Iris pigment epithelial cell (primary cell): ENCODE measurements at regions not wholly inside any gene's neighbourhood (a gene's known extent, or its start where the extent isn't known, plus 50 kb on each side); places are given as distances from the start of the nearest gene placed in this dataset.

ENCODE experiments used
- DNase-seq: peaks from one replicate; pipeline ENCODE4 v3.0.0-alpha.2; 2011; ENCODE audit warnings: low read depth

DNA sequence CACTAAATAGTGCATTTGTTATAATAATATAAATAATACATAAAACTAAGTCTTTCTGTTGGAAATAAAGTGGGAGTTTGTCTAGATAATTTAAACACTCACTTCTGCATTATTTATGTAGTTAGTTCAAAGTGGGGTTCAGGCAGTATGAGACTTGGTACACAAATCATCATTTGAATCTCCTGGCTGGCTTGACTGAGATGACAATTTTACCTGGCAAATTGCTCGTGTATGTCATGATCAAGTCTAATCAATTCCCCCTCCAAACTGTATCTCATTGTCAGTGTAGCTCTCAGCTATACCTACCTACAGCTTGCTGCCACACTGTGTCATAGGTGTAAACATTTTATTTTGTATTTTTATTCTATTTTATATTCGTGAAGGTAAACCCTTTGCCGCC lies 563.4 kb upstream of the TENM3 start:
- no peak for DNase-seq

DNA sequence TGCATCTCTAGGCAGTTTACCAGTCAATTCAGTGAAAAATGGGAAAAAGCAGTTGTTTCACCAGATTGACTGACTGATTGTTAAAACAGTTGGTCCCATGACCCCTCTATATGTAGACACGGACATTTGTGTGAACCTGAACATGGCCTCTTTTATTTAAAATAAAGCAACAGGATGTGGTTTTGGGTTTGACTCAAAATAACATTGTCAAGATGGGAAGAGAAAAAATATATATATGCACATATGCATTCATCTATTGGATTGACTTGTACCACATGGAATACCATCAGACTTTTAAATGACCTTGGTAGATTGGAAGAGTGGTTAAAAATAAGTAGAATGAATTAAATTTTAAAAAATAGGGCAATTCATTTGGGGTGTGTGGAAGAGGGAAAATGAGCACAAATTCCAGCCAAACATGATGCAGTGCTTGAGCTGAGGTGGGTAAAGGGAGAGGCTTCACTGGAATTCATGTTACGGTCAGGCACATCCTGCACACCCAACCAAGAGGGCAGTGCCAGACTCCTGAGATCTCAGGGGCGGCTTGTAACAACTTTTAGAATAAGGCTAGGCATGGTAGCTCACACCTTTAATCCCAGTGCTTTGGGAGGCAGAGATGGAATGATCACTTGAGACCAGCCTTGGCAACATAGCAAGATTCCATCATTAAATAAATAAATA lies 560.7 kb upstream of the TENM3 start:
- DNase-seq, result no peak

DNA sequence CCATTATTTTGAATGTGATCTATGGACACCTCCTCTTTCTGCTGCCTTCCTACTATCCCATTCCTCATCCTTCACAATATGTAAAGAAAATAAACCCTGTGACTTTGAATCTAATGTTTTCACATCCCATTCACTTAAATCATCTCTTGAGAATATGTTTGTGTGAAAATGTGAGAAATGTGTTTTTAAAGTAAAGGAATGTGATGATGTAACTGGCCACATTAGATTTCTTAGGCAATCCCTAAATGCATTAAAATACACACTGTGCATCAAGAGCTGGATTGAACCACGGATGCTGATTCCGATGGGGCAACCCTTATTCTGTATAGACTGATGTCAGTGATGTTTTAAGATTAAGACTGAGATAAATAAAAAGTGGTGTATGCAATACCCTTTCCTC lies 558.9 kb upstream of the TENM3 start:
- DNase-seq, result peak; percentile 94

DNA sequence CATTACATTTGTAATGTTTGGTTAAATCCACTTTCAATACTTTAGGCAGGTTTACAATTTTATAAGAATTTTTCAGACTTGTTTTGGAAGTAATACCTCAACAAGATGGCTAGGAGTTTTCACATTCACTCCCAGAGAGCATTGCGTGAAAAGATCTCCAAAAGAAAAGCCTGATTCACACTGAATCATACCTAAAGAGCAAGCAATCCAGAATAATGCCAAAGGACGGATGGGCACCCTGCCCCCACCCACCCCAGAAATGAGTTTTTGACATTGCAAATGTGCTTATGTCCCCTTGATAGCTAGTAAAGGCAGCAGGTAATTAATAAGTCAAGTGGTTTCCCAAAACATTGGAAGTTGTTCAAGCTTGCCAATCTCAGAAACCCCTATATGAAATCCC lies 557.7 kb upstream of the TENM3 start:
- peak; percentile 76 for DNase-seq

DNA sequence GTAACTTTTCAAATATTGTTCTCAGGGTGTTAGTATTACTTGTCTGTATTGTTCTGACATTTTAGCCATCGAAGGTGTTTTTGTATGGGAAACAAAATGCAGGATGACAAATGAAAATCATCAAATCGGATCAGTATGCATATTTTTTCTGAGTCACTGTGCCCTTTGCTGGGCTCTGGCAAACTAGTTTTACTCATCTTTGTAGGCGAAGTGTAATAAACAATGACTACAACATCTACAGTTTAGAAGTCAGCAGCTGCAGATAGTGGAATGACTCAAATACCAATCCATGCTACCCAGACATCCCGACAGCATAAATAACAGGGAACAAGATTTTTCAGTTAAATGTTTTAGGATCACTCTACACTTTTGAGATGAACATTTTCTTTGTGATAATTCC lies 557.3 kb upstream of the TENM3 start:
- DNase-seq, result peak; percentile 93

DNA sequence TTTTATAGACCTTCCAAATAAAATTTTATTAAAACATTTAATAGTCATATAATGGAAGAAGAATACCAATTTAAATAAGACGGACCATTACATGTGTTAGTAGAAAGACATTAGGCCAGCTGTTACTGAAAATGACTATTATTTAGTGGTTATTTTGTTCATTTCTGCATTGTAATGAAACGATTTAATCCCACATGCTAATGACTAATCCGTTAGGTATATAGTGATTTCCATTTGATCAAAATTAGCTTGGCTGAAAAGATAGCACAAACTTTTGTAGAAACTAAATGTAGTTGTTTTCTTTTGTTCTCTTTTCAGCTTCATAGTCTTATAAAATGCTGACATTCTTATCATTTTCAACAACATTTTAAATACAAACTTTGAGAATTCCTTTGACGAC lies 556.1 kb upstream of the TENM3 start:
- no peak for DNase-seq

DNA sequence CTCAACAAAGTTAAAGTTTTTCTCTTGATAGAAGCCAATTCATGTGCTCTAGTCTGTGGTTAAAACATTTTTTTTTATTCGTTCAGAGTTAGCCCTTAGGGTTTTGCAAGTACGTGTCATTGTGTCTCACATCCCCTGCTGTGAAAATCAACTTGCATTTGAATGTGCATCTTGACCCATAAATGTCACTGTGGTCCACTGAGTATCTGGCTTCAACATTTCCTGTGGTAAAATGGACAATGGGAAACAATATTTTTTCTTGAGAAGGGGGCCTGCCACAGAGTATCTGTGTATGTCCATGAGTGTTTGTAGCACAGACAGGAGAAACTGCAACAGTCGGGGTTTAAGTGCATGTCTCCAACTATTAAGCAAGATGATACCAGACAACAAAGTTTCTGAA lies 554.8 kb upstream of the TENM3 start:
- peak; percentile 52 for DNase-seq

DNA sequence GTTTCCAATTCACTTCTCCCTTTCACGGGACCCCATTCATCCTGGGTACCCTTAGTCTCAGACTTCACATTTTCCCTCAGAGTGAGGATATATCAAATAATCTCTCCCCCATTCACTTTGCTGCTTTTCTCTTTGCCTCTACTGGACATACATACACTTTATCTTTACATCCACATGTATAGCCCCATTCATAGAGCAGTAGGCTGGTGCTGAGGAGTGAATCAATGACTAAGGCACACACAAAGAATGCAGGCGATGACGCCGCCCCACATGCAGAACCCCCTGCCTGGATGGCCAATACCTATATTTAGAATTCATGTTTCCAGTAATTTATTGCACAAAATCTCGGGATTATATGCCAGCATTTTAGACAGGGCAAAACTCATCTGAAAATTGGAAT lies 554.3 kb upstream of the TENM3 start:
- peak; percentile 17 for DNase-seq

DNA sequence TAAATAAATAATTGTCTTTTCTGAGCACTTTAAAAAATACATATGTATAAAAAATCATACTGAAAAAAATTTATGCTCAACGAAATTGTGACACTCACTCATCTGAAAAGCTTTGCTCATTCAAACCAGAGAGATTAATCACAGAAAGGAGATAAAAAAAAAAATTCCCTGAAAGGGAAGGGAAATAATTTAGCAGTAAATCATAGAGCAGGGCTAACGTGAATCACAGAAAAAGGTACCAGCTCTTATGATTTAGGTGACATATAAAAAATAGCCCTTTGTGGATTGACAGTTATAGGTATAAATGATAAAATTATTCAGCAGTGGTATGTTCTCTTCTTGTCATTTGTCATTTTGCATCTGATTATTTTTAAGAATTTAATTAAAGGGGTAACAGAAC lies 552.7 kb upstream of the TENM3 start:
- no peak for DNase-seq

DNA sequence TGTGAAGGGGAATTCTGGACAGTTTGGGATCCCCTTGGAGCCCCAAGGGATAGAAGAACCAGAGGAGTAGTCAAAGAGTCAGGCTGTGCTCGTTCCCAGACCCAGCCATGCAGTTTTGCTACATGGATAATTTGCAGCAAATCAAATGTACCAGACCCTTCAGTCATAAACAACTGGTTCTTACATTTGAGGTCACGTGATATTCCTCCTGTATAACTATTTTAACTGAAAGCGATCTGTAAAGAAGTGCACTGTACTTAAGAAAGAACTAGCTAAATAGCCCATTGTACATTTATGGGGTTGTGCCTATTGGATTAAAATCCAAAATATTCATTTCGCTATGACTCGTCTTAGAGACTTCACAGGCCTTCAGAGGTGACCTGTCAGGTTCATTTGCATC lies 550.2 kb upstream of the TENM3 start:
- no peak for DNase-seq

DNA sequence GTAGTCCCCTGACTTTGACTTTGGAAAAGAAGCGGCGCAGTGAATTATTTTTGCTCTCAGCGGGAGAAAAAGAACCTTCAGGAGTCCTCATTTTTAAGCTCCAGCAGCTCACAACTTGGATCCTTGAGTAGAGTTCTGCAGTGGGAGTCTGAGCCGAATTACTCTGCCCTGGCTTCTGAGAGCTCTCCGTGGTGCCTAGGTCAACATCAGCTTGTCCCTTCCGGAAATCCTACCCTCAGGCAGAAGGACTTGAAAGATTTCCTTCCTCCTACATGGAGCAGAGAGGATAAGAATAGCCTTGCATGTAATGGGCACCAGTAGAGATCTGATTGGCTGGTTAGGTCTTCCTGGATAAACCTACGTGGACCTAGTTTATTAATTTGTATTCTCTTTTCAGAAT lies 549.7 kb upstream of the TENM3 start:
- DNase-seq, result no peak

DNA sequence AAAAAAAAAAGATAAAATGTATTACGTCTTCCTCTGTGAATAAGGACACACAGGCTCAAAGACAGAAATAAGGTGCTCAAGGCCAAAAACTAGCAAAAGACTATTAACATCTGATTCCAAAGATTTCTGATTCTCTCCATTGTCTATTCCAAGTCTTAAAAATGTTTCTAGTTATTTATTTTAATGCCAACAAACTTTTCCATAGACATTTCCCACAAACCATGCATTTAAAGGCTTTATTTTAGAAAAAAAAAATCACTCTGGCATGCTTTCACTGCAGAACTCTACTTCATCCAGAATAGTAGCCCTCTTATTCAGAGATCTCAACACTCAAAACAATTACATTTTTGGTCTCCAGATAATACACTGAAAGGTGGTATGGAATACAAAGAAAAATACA lies 545.0 kb upstream of the TENM3 start:
- no peak for DNase-seq

DNA sequence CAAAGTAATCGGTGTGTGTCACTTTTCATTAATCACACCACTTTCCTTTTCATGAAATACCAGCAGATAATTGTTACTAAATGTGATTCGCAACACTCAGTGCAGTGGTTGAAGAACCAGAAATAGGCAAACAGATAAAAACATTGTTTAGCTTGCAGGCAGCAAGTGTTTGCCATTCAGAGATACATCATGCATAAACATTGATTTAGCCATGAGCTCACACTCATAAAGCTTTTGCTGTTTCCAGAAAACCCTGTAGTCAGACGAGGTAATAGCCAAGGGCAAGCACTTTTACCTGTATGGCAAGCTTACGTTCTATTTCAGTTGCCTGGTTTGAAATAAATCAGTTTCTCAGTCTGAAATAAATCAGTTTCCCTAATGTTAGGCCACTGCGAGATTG lies 542.0 kb upstream of the TENM3 start:
- DNase-seq, result no peak

DNA sequence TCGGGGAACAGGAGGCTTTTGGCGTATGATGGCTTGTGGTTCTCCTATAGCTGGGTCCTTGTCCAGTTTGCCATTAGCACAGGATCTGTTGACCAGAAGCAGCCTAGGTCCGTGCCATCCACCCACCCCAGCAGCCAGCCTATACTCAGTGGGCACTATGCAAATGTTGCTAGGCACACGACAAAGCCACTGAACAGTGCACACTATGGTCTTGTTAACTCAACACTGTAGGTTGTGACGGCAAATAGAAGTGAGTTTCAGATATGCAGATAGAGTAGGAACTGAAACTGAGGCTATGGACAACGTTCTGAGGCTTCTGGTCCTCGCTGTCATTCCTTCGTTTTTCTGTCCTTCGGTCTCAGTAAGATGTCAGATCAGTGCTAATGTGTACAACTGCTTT lies 541.3 kb upstream of the TENM3 start:
- no peak for DNase-seq

DNA sequence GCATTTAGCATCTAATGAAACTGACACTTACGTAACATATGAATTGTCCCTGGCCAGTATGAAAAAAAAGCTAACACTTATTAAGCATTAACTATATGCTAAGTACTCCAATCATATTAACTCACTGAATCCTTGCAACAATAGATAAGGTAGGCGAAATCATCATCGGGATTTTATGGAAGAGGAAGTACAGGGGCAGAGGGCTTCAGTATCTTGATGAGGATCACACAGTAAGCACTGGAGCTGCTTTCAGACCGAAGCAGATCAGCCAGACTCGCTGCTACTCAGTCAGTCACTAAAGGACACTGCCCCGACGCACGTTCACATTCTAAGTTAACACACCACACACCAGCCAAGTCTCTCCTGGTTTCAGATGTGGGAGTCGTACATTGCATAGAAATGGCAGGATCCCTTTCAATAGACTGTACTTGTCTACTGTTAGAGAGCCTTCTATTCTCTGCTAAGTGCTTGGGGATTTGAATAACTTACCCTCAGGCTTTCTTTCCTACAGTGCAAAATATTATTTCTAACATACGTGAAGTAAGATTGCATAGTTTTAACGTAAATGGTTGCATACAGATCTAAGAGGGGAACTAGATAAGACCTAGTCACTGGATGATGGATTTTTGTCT lies 540.2 kb upstream of the TENM3 start:
- no peak for DNase-seq

DNA sequence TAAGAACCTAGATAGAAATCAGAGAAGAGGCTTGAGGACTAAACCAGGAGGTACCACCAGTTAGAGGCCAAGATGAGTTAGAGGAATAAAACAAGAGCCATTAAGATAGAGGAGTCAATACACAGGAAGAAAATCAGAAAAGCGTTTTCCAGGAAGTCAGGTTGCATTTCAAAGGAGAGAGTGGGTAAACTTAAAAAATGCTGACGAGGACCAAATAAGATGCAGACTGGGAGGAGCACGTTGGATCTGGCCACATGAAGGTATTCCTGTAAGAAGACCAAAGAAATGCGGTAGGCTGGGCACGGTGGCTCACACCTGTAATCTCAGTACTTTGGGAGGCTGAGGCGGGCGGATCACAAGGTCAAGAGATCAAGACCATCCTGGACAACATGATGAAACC lies 533.1 kb upstream of the TENM3 start:
- no peak for DNase-seq

DNA sequence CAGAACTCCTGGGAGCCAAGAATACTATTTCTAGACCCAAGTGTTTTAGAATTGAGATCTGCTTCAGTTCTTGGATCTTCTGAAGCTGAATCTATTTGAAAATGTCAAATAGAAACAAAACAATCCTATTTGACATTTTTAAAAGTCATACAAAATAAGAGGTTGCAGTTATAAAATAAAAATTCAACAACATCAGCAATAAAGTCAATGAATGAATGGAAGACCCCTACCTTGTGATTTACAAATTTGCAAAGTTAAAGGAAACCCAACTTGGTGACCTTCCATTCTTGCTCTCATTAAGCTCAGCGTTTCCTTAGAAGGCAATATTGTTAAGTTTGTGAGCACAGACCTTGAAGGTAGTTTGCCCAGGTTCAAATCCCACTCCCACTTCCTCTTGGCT lies 531.8 kb upstream of the TENM3 start:
- no peak for DNase-seq

DNA sequence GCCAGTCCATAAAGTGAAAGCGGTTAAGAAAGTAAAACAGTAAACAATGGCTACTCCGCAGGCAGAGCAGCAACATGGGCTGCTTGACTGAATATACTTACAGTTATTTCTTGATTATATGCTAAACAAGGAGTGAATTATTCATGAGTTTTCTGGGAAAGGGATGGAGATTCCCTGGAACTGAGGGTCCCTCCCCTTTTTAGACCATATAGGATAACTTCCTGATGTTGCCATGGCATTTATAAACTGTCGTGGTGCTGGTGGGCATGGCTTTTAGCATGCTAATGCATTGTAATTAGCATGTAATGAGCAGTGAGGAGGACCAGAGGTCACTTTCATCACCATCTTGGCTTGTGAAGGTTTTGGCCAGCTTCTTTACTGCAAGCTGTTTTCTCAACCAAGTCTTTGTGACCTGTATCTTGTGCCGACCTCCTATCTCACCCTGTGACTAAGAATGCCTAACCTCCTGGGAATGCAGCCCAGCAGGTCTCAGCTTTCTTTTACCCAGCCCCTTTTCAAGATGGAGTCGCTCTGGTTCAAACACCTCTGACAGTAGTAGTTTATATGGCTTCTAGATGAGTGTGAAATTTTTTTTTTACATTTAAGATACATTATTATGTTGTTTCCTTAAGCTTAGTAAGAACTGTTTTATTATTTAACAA lies 514.8 kb upstream of the TENM3 start:
- DNase-seq, result no peak

DNA sequence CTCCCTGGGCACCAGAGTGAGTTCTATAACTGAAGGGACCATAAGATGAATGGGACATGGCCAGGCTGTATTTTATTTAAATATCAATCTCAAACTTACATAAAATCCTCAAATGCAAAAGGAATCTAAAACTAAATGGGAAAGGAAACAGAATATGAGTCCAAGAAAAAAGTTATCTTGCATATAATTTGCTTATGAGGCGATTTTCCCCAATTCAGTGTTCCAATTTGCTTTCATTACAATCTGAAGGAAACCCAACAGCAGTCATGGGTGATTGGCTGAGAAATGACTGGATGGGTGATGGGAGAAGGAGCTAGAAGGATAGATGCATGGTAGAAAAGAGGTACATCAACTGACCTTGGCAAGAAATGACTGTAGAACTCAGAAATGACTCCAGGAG lies 511.3 kb upstream of the TENM3 start:
- DNase-seq, result no peak

DNA sequence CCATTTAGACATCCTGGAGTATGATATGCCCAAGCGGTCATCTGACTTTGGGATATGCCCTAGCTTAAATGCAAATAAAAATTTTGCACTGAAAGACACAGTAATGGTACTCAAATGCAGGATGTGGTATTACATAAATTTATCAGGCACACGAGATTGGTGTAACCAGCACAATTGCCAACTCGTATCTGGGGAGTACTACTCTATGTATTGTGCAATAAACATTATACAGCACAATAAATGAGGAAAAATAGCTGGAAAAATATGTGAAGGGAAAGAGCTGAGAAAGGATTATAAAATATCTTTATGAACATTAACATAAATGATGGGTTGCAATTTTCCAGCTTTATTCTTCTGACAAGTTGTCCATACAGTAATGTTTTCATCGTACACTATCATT lies 505.5 kb upstream of the TENM3 start:
- DNase-seq, result no peak

DNA sequence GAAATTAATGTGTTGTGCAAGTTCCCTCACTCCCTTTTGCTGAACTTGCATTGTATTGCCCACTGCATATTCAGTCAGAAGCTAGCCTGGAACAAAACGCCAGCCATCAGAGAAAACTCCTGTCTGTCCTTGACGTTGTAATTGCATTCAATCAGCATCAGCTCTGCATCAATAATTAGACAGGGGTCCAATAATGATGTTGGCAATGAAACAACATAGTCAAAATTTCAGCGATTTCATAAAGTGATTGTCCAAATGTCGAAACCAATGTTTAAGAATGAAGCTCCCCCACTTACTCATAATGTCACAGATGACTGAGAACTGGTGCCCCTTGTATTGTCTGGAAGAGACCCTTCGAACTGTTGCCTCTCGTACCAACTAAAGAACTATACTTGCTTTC lies 504.2 kb upstream of the TENM3 start:
- no peak for DNase-seq

DNA sequence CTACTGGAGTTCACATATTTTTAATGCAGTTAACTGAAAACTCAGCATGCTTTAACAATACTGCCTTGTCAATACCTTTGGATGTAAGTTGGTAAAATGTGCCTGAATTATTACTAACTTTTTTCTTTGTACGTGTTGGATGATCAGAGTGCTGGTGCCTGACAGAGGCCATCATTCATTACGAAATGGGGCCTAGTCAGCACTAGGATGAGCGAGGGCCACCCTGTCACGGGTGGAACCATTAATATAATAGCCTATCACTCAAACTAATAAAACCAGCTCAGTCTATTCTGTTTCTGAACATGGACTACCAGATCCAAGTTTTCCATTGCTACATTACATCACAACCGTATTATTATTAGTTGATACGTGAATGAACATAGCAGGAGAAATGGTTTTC lies 501.7 kb upstream of the TENM3 start:
- DNase-seq, result no peak

DNA sequence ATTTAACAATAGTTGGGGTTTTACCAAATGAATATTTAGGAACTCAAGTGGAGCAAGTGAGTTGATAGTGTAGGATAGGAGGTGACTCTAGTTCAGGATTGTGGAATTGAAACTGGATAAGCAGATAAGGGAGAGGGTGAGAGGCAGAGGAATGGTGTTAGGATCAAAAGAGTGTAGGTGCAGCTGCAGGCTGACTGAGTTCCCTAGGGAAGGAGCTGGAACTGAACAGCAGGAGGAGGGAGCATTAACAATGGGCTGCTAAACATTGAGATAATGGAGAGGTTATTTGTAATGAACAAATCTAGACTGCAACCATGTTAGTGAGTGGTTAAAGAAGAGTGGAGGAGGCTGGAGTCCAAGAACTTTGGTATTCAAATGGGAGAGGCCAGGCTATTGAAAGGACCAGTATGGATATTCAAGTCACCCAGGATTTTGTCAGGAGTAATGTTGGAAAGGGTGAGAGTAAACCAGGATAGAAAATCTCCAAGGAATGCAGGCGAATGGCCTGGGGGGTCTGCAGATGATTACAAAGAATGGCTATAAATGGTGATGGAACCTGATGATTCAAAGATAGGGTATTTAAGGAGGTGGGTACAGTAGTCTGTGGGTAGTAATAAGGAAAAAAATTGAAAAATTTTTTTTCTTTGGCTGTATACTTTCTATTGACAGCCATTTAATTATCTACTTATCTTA lies 497.1 kb upstream of the TENM3 start:
- DNase-seq, result no peak
